Peyer's patch (tissue), 4 donors: ENCODE measurements at regions not wholly inside any gene's neighbourhood (a gene's known extent, or its start where the extent isn't known, plus 50 kb on each side); places are given as distances from the start of the nearest gene placed in this dataset.
"Not testable (repeated sequence)": the region's sequence is repeated elsewhere in the genome, so short reads cannot be mapped to it uniquely, and the experiment has no call there.

Experiments used
- POLR2A ChIP-seq, 2 donors: fragments of 450-650 bp; IDR thresholded peaks; one replicate each; pipeline ENCODE4 v1.5.1; 2017; ENCODE audit warnings: antibody characterized with exemption in 2 of 2, mild to moderate bottlenecking in 2 of 2, moderate library complexity in 2 of 2
- TF ChIP-seq, protein P1 (sequence below), 6 experiments: fragments of 450-650 bp in 4 of 6; fragments of 200-600 bp in 2 of 6; sonication (generic) in 1 of 6; IDR thresholded peaks; one replicate each; pipeline ENCODE4 v1.5.1; 2017 to 2019; ENCODE audit warnings: antibody characterized with exemption in 6 of 6, mild to moderate bottlenecking in 3 of 6, moderate library complexity in 1 of 6

DNA sequence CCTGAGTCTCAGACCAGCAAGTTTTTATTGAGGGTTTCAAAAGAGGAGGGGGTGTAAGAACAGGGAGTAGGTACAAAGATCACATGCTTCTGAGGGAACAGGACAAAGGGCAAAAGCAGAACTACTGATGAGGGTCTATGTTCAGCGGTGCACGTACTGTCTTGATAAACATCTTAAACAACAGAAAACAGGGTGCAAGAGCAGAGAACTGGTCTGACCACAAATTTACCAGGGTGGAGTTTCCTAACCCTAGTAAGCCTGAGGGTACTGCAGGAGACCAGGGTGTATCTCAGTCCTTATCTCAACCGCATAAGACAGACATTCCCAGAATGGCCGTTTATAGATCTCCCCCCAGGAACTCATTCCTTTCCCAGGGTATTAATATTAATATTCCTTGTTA, 69.6 kb downstream of the TNFAIP2 start:
- TF ChIP-seq, protein P1, sequence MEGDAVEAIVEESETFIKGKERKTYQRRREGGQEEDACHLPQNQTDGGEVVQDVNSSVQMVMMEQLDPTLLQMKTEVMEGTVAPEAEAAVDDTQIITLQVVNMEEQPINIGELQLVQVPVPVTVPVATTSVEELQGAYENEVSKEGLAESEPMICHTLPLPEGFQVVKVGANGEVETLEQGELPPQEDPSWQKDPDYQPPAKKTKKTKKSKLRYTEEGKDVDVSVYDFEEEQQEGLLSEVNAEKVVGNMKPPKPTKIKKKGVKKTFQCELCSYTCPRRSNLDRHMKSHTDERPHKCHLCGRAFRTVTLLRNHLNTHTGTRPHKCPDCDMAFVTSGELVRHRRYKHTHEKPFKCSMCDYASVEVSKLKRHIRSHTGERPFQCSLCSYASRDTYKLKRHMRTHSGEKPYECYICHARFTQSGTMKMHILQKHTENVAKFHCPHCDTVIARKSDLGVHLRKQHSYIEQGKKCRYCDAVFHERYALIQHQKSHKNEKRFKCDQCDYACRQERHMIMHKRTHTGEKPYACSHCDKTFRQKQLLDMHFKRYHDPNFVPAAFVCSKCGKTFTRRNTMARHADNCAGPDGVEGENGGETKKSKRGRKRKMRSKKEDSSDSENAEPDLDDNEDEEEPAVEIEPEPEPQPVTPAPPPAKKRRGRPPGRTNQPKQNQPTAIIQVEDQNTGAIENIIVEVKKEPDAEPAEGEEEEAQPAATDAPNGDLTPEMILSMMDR (IDR thresholded peaks at IDR 0.05), result not testable (repeated sequence)
- not testable (repeated sequence) for TF ChIP-seq POLR2A (IDR thresholded peaks at IDR 0.05)
